Uterus (tissue), 2 donors: ENCODE measurements at regions not wholly inside any gene's neighbourhood (a gene's known extent, or its start where the extent isn't known, plus 50 kb on each side); places are given as distances from the start of the nearest gene placed in this dataset.

Source experiments
- POLR2A ChIP-seq, 2 donors: fragments of 450-650 bp; IDR thresholded peaks; one replicate each; pipeline ENCODE4 v1.6.1; 2016; ENCODE audit warnings: antibody characterized with exemption in 2 of 2, mild to moderate bottlenecking in 1 of 2, moderate library complexity in 1 of 2
- TF ChIP-seq, protein P1 (sequence below), 4 experiments: fragments of 200-600 bp in 2 of 4; fragments of 450-650 bp in 2 of 4; sonication (generic) in 2 of 4; IDR thresholded peaks; one replicate each; pipeline ENCODE4 v1.5.1; 2016 to 2019; ENCODE audit warnings: antibody characterized with exemption in 4 of 4, mild to moderate bottlenecking in 2 of 4, moderate library complexity in 1 of 4

DNA sequence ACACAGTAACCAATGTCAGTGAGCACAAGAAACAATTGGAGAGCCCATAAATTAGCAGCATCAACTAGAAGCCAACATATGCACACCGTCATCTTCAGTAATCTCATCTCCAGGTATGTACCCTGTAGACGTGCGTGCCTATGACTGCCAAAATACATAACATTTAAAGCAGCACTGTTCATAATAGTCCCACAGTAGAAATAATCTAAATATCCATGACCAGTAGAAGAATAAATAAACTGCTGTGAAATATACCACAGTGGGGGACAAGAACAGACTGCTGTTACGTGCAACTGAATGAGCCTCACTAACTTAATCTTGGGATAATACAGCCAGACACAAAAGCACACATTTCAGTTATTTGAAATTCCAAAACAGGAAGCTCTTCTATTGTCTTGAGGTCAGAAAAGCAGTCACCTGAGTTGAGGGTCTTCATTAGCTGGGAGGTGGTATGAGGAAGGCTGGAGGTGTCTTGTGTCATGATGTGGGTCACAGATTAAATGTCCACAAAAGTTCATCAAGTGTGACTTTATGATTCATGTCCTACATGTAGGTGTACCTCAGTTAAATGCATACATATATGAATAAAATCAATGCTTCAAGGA, 454.2 kb upstream of the AKR1E2 start:
- TF ChIP-seq, protein P1, sequence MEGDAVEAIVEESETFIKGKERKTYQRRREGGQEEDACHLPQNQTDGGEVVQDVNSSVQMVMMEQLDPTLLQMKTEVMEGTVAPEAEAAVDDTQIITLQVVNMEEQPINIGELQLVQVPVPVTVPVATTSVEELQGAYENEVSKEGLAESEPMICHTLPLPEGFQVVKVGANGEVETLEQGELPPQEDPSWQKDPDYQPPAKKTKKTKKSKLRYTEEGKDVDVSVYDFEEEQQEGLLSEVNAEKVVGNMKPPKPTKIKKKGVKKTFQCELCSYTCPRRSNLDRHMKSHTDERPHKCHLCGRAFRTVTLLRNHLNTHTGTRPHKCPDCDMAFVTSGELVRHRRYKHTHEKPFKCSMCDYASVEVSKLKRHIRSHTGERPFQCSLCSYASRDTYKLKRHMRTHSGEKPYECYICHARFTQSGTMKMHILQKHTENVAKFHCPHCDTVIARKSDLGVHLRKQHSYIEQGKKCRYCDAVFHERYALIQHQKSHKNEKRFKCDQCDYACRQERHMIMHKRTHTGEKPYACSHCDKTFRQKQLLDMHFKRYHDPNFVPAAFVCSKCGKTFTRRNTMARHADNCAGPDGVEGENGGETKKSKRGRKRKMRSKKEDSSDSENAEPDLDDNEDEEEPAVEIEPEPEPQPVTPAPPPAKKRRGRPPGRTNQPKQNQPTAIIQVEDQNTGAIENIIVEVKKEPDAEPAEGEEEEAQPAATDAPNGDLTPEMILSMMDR (IDR thresholded peaks at IDR 0.05): no peak
- TF ChIP-seq POLR2A (IDR thresholded peaks at IDR 0.05): no peak
